ENCODE measurements at regions not wholly inside any gene's neighbourhood (a gene's known extent, or its start where the extent isn't known, plus 50 kb on each side); places are given as distances from the start of the nearest gene placed in this dataset.

DNA sequence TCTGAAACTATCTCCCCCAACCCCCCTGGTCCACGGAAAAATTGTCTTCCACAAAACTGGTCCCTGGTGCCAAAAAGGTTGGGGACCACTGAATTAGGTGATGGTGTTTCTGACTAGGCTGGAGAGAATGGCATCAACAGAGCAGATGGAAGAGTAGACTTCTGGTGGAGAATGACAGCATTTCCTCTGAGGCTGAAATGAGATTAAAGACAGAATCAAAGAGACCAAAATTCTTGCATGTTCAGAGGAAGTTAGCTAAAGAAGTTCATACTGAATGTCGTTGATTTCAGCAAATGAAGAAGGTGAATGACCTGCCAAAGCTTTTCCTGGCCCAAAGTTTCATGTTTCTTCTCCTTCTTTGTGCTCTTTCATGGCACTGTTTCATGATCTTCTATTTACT is 188.2 kb upstream of the RUNX1 start:
- TF ChIP-seq, protein P1, sequence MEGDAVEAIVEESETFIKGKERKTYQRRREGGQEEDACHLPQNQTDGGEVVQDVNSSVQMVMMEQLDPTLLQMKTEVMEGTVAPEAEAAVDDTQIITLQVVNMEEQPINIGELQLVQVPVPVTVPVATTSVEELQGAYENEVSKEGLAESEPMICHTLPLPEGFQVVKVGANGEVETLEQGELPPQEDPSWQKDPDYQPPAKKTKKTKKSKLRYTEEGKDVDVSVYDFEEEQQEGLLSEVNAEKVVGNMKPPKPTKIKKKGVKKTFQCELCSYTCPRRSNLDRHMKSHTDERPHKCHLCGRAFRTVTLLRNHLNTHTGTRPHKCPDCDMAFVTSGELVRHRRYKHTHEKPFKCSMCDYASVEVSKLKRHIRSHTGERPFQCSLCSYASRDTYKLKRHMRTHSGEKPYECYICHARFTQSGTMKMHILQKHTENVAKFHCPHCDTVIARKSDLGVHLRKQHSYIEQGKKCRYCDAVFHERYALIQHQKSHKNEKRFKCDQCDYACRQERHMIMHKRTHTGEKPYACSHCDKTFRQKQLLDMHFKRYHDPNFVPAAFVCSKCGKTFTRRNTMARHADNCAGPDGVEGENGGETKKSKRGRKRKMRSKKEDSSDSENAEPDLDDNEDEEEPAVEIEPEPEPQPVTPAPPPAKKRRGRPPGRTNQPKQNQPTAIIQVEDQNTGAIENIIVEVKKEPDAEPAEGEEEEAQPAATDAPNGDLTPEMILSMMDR (IDR thresholded peaks at IDR 0.05) = no peak
- no peak for TF ChIP-seq POLR2A (IDR thresholded peaks at IDR 0.05)
